ENCODE measurements at regions not wholly inside any gene's neighbourhood (a gene's known extent, or its start where the extent isn't known, plus 50 kb on each side); places are given as distances from the start of the nearest gene placed in this dataset.

DNA sequence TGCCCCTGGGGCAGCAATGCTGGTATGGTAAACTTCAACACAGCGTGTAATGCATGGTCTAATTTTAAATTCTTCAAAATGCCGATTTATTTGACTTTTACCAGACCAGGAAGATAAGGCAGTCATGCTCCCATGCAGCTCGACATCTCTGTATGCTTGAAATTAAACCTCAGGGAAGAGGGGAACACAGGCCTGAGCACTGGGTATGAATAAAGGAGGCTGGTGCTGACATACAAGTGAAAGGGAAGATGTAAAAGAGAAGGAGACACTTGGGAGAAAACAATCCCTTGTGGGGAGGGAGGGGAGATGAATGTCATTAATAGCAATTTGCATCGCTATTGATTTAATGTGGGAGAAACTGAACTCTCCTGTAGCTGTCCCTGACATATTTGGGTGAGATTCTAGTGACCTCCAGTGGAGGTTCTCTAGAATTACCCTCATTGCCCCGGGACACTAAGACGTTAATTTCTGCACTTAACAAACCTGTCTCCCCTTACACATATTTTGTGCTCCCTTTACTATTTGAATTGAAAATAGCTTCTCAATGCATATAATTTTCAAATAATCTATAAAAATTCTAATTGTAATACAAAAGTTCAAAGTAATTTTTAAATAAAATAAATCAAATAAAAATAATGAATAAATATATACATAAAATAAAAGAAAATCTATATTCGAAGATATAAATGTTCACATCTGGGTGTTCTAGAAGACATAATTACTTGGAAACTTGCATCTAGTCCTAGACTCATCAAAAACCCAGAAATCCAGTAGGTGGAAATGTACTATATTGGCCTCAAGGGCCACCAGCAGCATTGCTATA, 283.1 kb downstream of the LMX1A start:
- ChIA-PET CTCF (interaction anchor here (0.6 to 1.4 kb wide), 6 partner anchors 10 to 1676 kb away, joined by 3 read pairs; no protein-coding TSS in a partner anchor), POLR2A (ENCODE audit: unreplicated experiment) (no interaction called here)
- Histone ChIP-seq H3K4me1 (ENCODE audit: control insufficient read depth, insufficient read depth, low read length) (no peaks in the 10 kb centered on the region), H3K18ac (ENCODE audit: low read depth, low read length) (no peak overlapping the region), H3K23ac (ENCODE audit: low read depth, low read length) (no peak overlapping the region), H4K5ac (ENCODE audit: low read depth, low read length) (no peak overlapping the region), H2BK15ac (ENCODE audit: low read depth, low read length) (no peak overlapping the region), H4K91ac (ENCODE audit: insufficient read depth, low read depth, low read length) (no peak overlapping the region), H3K36me3 (ENCODE audit: control insufficient read depth, insufficient read depth, low read length) (no peaks in the 10 kb centered on the region), H3K4ac (ENCODE audit: low read depth, low read length) (no peak overlapping the region), H2AK9ac (replicated peaks; ENCODE audit: low read depth, low read length, poor library complexity) (no peak overlapping the region), H3K4me3 (ENCODE audit: insufficient read depth, low read depth, low read length) (no peak overlapping the region), H3K9me1 (ENCODE audit: insufficient read depth, low read length) (no peaks in the 10 kb centered on the region), H3K79me1 (ENCODE audit: low read depth in 1 of 2, low read length in 2 of 2) (no peaks in the 10 kb centered on the region), H2AFZ (replicated peaks; ENCODE audit: low read length, poor library complexity) (no peak overlapping the region), H3K27ac (ENCODE audit: insufficient read depth, low read length) (no peak overlapping the region), H3K4me2 (ENCODE audit: low read depth, low read length) (no peak overlapping the region), H2BK120ac (ENCODE audit: low read depth, low read length) (no peak overlapping the region), H3K14ac (replicated peaks; ENCODE audit: low read depth, low read length) (no peak overlapping the region), H4K20me1 (ENCODE audit: insufficient read depth, low read length) (no peaks in the 10 kb centered on the region), H2AK5ac (ENCODE audit: low read depth, low read length) (no peak overlapping the region), H3K56ac (ENCODE audit: extremely low read depth, insufficient read depth, low read length) (no peak overlapping the region), H3K9me3 (ENCODE audit: control insufficient read depth, insufficient read depth, low read length) (no peaks in the 10 kb centered on the region), H2BK20ac (ENCODE audit: low read depth, low read length) (no peak overlapping the region), H3K27me3 (ENCODE audit: control insufficient read depth, insufficient read depth, low read length) (no peaks in the 10 kb centered on the region; the same call in 1 of the 2 replicates), H4K8ac (ENCODE audit: low read depth in 2 of 2, low read length in 2 of 2) (no peak overlapping the region), H2BK5ac (ENCODE audit: low read depth, low read length, poor library complexity, severe bottlenecking) (no peak overlapping the region), H3K9ac (ENCODE audit: low read depth, low read length) (no peak overlapping the region)
- intact Hi-C loops (cut with micrococcal nuclease), result loop anchor here (1.0 to 10.0 kb wide), 6 partner anchors 286 to 1712 kb away; no protein-coding TSS in a partner anchor
- TF ChIP-seq FOS (IDR thresholded peaks at IDR 0.05; ENCODE audit: low read depth, low read length) (no peak), RAD21 (IDR thresholded peaks at IDR 0.05; ENCODE audit: low read length) (peak; percentile 87), RFX5 (IDR thresholded peaks at IDR 0.05; ENCODE audit: low read depth, low read length) (no peak), SMC3 (IDR thresholded peaks at IDR 0.05; ENCODE audit: low read depth, low read length) (peak; percentile 66), CHD1 (IDR thresholded peaks at IDR 0.05; ENCODE audit: low read depth, low read length) (no peak), MXI1 (IDR thresholded peaks at IDR 0.05; ENCODE audit: borderline replicate concordance, low read depth, low read length) (no peak)
- TF ChIP-seq, protein P1, sequence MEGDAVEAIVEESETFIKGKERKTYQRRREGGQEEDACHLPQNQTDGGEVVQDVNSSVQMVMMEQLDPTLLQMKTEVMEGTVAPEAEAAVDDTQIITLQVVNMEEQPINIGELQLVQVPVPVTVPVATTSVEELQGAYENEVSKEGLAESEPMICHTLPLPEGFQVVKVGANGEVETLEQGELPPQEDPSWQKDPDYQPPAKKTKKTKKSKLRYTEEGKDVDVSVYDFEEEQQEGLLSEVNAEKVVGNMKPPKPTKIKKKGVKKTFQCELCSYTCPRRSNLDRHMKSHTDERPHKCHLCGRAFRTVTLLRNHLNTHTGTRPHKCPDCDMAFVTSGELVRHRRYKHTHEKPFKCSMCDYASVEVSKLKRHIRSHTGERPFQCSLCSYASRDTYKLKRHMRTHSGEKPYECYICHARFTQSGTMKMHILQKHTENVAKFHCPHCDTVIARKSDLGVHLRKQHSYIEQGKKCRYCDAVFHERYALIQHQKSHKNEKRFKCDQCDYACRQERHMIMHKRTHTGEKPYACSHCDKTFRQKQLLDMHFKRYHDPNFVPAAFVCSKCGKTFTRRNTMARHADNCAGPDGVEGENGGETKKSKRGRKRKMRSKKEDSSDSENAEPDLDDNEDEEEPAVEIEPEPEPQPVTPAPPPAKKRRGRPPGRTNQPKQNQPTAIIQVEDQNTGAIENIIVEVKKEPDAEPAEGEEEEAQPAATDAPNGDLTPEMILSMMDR (conservative IDR thresholded peaks at IDR 0.05; ENCODE audit: low read depth, low read length), result peak; percentile 80
- 33% methylated on average over 2 of the region's 7 CpGs; no CpG with 5 or more reads in 1 of the 2 experiments for WGBS, 2 experiments (ENCODE audit: extremely low coverage in 2 of 2, insufficient read length in 1 of 2)
- ATAC-seq (ENCODE audit: low read depth), result peak; percentile 96
- peak; percentile 56 for DNase-seq
- no TSS peak for BruUV-seq (replicated peaks)
- in situ Hi-C loops (cut with MboI; ENCODE audit: low sequenced_read_pairs), result loop anchor here (25.0 kb wide), 2 partner anchors 1536 to 1661 kb away; no protein-coding TSS in a partner anchor
- dilution Hi-C loops (cut with HindIII; ENCODE audit: low sequenced_read_pairs, unreplicated experiment), result no loop called here

All from IMR-90 (cell line).